Left ventricle myocardium superior (tissue), 1 donor: ENCODE measurements at regions not wholly inside any gene's neighbourhood (a gene's known extent, or its start where the extent isn't known, plus 50 kb on each side); places are given as distances from the start of the nearest gene placed in this dataset.

ENCODE experiments used
- ATAC-seq: fragments of 200-7000 bp; cut with Tn5 transposase; one replicate; pipeline ENCODE4 v1.9.1; 2020; ENCODE audit warnings: mild to moderate bottlenecking, moderate library complexity
- DNase-seq: peaks from one replicate; pipeline ENCODE4 v3.0.0-alpha.2; 2020
- intact Hi-C: fragments of 100-400 bp; cut with micrococcal nuclease; formaldehyde crosslinking; loops from one replicate; pipeline ENCODE4 v1.11.0; 2022
- donor health status: DM: no; HTN: yes; CAD: no; lungs with severe emphysema.

GRCh38 chr3:30341079-30341478 lies 265.3 kb upstream of the TGFBR2 start:
- ATAC-seq: no peak
- intact Hi-C loops: no loop called here
- no peak for DNase-seq

GRCh38 chr3:30341851-30342250 lies 264.6 kb upstream of the TGFBR2 start:
- no peak for DNase-seq
- no peak for ATAC-seq
- intact Hi-C loops: no loop called here

GRCh38 chr3:30342318-30343060 lies 263.9 kb upstream of the TGFBR2 start:
- DNase-seq (no peak), ATAC-seq (peak; percentile 94)
- intact Hi-C loops: no loop called here

- intact Hi-C loops: no loop called here
- ATAC-seq: peak; percentile 33
- DNase-seq: no peak
Observed at GRCh38 chr3:30343067-30343831, 263.2 kb upstream of the TGFBR2 start.

GRCh38 chr3:30343861-30344260 lies 262.5 kb upstream of the TGFBR2 start:
- no peak for DNase-seq
- no peak for ATAC-seq
- intact Hi-C loops: no loop called here

- intact Hi-C loops: no loop called here
- ATAC-seq (peak; percentile 41), DNase-seq (no peak)
Observed at GRCh38 chr3:30344288-30344687, 262.1 kb upstream of the TGFBR2 start.

- intact Hi-C loops: no loop called here
- DNase-seq: no peak
- no peak for ATAC-seq
Observed at GRCh38 chr3:30346933-30347320, 259.5 kb upstream of the TGFBR2 start.

- DNase-seq: no peak
- no peak for ATAC-seq
- intact Hi-C loops: no loop called here
Observed at GRCh38 chr3:30347679-30348216, 258.7 kb upstream of the TGFBR2 start.

- intact Hi-C loops: no loop called here
- ATAC-seq (peak; percentile 35), DNase-seq (peak; percentile 12)
Observed at GRCh38 chr3:30349507-30349906, 256.9 kb upstream of the TGFBR2 start.

- ATAC-seq (no peak), DNase-seq (peak; percentile 10)
- intact Hi-C loops: no loop called here
Observed at GRCh38 chr3:30350011-30350410, 256.4 kb upstream of the TGFBR2 start.

GRCh38 chr3:30350901-30351300 lies 255.5 kb upstream of the TGFBR2 start:
- intact Hi-C loops: no loop called here
- no peak for DNase-seq
- no peak for ATAC-seq

GRCh38 chr3:30352410-30353318 lies 253.7 kb upstream of the TGFBR2 start:
- DNase-seq (no peak), ATAC-seq (no peak)
- intact Hi-C loops: no loop called here

GRCh38 chr3:30353711-30354467 lies 252.5 kb upstream of the TGFBR2 start:
- no peak for DNase-seq
- peak; percentile 80 for ATAC-seq
- intact Hi-C loops: no loop called here

GRCh38 chr3:30354513-30354912 lies 251.9 kb upstream of the TGFBR2 start:
- DNase-seq: no peak
- intact Hi-C loops: no loop called here

GRCh38 chr3:30354972-30355371 lies 251.4 kb upstream of the TGFBR2 start:
- intact Hi-C loops: no loop called here
- DNase-seq: no peak
- peak; percentile 6 for ATAC-seq

More at GRCh38 chr3:30354513-30354912, 251.9 kb upstream of the TGFBR2 start:
- ATAC-seq: peak; percentile 93

GRCh38 chr3:30355622-30356021 lies 250.8 kb upstream of the TGFBR2 start:
- intact Hi-C loops: no loop called here
- DNase-seq (no peak), ATAC-seq (no peak)

- ATAC-seq (no peak), DNase-seq (no peak)
- intact Hi-C loops: no loop called here
Observed at GRCh38 chr3:30356866-30357753, 249.3 kb upstream of the TGFBR2 start.

GRCh38 chr3:30357897-30358296 lies 248.5 kb upstream of the TGFBR2 start:
- ATAC-seq (no peak), DNase-seq (no peak)
- intact Hi-C loops: no loop called here
